OCI-LY3 (cell line): ENCODE measurements at regions not wholly inside any gene's neighbourhood (a gene's known extent, or its start where the extent isn't known, plus 50 kb on each side); places are given as distances from the start of the nearest gene placed in this dataset.

ENCODE experiments used
- H2AFZ ChIP-seq: fragments of 200-600, 300-600 bp; shearing (Covaris generic); 2 replicates; pipeline ENCODE4 v1.6.0; 2014; ENCODE audit warnings: antibody characterized with exemption, low read depth, low read length
- H3K27ac ChIP-seq: fragments of 200-600, 300-600 bp; sonication (generic); 2 replicates; pipeline ENCODE4 v1.5.1; 2014; ENCODE audit warnings: mild to moderate bottlenecking, low read length, moderate library complexity, mixed read lengths
- H3K27me3 ChIP-seq: fragments of 200-600, 300-600 bp; sonication (generic); 2 replicates; pipeline ENCODE4 v1.6.1; 2014; ENCODE audit warnings: low read depth, low read length, mixed read lengths
- H3K36me3 ChIP-seq: fragments of 200-600, 300-600 bp; sonication (generic); replicated peaks from 2 replicates; pipeline ENCODE3; 2014; ENCODE audit warnings: low read depth, low read length, mixed read lengths
- H3K4me1 ChIP-seq: fragments of 300-600, 200-600 bp; sonication (generic); 2 replicates; pipeline ENCODE4 v1.6.1; 2014; ENCODE audit warnings: low read length, mixed read lengths
- H3K4me2 ChIP-seq: fragments of 200-600, 300-600 bp; sonication (generic); 2 replicates; pipeline ENCODE4 v1.6.1; 2014; ENCODE audit warnings: low read length, mixed read lengths
- H3K4me3 ChIP-seq: fragments of 300-600, 200-600 bp; sonication (generic); 2 replicates; pipeline ENCODE4 v1.5.1; 2014; ENCODE audit warnings: antibody characterized with exemption, mild to moderate bottlenecking, low read length, moderate library complexity
- H3K79me2 ChIP-seq: fragments of 300-600, 200-600 bp; shearing (Covaris generic); 2 replicates; pipeline ENCODE4 v1.6.1; 2014; ENCODE audit warnings: mild to moderate bottlenecking, low read length, mixed read lengths
- H3K9ac ChIP-seq: fragments of 300-600, 200-600 bp; shearing (Covaris generic); 2 replicates; pipeline ENCODE4 v1.6.0; 2014; ENCODE audit warnings: mild to moderate bottlenecking, low read length, moderate library complexity
- H3K9me3 ChIP-seq: fragments of 200-600, 300-600 bp; shearing (Covaris generic); 2 replicates; pipeline ENCODE4 v1.6.1; 2014; ENCODE audit warnings: low read length, mixed read lengths; ENCODE audit not compliant: insufficient read depth
- H4K20me1 ChIP-seq: fragments of 200-600, 300-600 bp; sonication (generic); 2 replicates; pipeline ENCODE4 v1.6.1; 2016; ENCODE audit warnings: low read length, mixed read lengths; ENCODE audit not compliant: insufficient read depth
- CTCF ChIP-seq: fragments of 200-600, 300-600 bp; sonication (generic); IDR thresholded peaks from 2 replicates; pipeline ENCODE4 v1.5.1; 2014; ENCODE audit warnings: antibody characterized with exemption, low read length, low read depth
- EZH2phosphoT487 ChIP-seq: fragments of 200-600 bp; shearing (Covaris generic); IDR thresholded peaks from 2 replicates; pipeline ENCODE4 v1.6.1; 2018; ENCODE audit warnings: antibody characterized with exemption, mixed run types, low read depth

GRCh38 chr1:121586369-121587229 is 401.8 kb downstream of the SRGAP2C start:
- TF ChIP-seq CTCF (no peak), EZH2phosphoT487 (no peak)
- H4K20me1 ChIP-seq = no peaks in the 10 kb centered on the region
- H3K4me2 ChIP-seq = no peak overlapping the region
- no peak overlapping the region for H3K4me3 ChIP-seq
- no peaks in the 10 kb centered on the region for H3K9me3 ChIP-seq
- no peak overlapping the region for H3K27ac ChIP-seq
- no peaks in the 10 kb centered on the region for H3K27me3 ChIP-seq
- no peak overlapping the region for H3K9ac ChIP-seq
- no peaks in the 10 kb centered on the region for H3K36me3 ChIP-seq
- H3K4me1 ChIP-seq = no peaks in the 10 kb centered on the region
- H3K79me2 ChIP-seq = no peaks in the 10 kb centered on the region
- no peak overlapping the region for H2AFZ ChIP-seq

- TF ChIP-seq EZH2phosphoT487 (no peak), CTCF (no peak)
- Histone ChIP-seq H3K27me3 (no peaks in the 10 kb centered on the region), H3K4me2 (no peak overlapping the region), H3K4me3 (no peak overlapping the region), H3K36me3 (no peaks in the 10 kb centered on the region), H3K79me2 (no peaks in the 10 kb centered on the region), H2AFZ (no peak overlapping the region), H3K4me1 (no peaks in the 10 kb centered on the region), H3K27ac (no peak overlapping the region), H3K9me3 (no peaks in the 10 kb centered on the region), H4K20me1 (no peaks in the 10 kb centered on the region), H3K9ac (no peak overlapping the region)
Observed at GRCh38 chr1:121587230-121587569, 402.4 kb downstream of the SRGAP2C start.

- Histone ChIP-seq H3K36me3 (no peaks in the 10 kb centered on the region), H3K9me3 (no peaks in the 10 kb centered on the region), H3K9ac (no peak overlapping the region), H3K4me2 (no peak overlapping the region), H3K4me1 (no peaks in the 10 kb centered on the region), H3K27me3 (no peaks in the 10 kb centered on the region), H2AFZ (no peak overlapping the region), H4K20me1 (no peaks in the 10 kb centered on the region), H3K4me3 (no peak overlapping the region), H3K79me2 (no peaks in the 10 kb centered on the region), H3K27ac (no peak overlapping the region)
- TF ChIP-seq CTCF (no peak), EZH2phosphoT487 (no peak)
Observed at GRCh38 chr1:121587777-121588176, 403.0 kb downstream of the SRGAP2C start.

- Histone ChIP-seq H3K9ac (no peak overlapping the region), H4K20me1 (no peaks in the 10 kb centered on the region), H2AFZ (no peak overlapping the region), H3K27ac (no peak overlapping the region), H3K79me2 (no peaks in the 10 kb centered on the region), H3K36me3 (no peaks in the 10 kb centered on the region), H3K4me2 (no peak overlapping the region), H3K4me3 (no peak overlapping the region), H3K9me3 (no peaks in the 10 kb centered on the region), H3K4me1 (no peaks in the 10 kb centered on the region), H3K27me3 (no peaks in the 10 kb centered on the region)
- no peak for TF ChIP-seq EZH2phosphoT487
- TF ChIP-seq CTCF = no peak
Observed at GRCh38 chr1:121594096-121594495, 409.3 kb downstream of the SRGAP2C start.
